Urothelium cell line (cell line): ENCODE measurements at regions not wholly inside any gene's neighbourhood (a gene's known extent, or its start where the extent isn't known, plus 50 kb on each side); places are given as distances from the start of the nearest gene placed in this dataset.

Source experiments
- DNase-seq: peaks from one replicate; pipeline ENCODE4 v3.0.0; 2011; ENCODE audit warnings: low spot score, mixed read lengths
- FAIRE-seq: peaks from 2 replicates; lab custom pipeline; 2011; peaks lifted over from hg19 to GRCh38; lab: Jason Lieb, UNC

DNA sequence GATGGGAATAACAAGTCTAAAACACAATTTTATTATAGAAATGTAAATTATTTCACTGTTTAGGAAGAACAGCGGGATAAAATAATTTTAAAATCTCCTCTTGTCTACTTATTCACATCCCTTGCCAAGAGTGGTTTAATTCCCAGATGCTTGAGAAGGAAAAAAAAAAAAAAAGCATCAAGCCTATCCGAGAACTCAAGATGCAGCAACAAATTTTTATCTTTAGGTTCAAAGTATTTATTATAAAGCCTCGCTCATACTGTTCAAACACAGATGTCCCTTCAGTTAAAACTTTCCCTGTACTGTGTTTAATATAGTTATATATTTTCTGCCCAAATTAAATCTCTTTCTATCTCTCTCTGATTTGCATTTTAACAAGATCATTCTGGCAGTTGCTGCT, 1615.8 kb downstream of the PLA2G4A start:
- DNase-seq (no peak), FAIRE-seq (no peak)

DNA sequence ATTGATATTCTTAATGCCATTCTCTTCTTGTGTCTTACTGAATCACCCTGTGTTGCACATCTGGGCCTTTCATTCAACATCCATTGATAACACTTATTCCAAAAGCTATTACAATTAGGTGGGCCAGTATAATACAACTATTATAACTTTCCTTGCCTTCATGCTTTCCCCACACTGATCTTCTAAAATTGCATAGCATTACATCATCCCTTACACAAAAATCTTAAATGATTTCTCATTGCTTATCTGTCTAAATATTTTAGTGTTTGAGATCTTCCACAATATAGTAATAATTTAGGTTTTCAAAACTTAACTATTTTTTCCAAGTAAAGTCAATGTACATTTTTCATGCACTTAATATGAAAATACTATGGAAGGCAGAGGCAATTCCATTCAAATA, 1634.1 kb downstream of the PLA2G4A start:
- FAIRE-seq (no peak), DNase-seq (no peak)

DNA sequence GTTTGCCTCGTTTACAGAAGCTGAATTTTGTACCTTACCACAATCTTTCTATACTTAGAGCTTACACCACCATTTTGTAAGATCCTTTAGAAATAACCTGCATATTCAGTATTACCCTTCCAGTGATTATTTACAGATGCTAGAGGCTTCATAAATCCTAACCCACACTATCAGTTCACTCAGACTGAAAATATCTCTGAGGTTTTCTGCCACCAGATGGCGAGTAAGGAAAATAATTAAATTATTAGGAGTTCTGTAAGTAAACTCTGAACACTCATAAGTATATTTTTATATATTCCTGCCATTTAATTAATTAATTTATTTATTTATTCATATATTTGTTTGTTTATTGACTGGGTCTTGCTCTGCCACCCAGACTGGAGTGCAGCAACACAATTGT, 1635.2 kb downstream of the PLA2G4A start:
- FAIRE-seq (no peak), DNase-seq (no peak)

DNA sequence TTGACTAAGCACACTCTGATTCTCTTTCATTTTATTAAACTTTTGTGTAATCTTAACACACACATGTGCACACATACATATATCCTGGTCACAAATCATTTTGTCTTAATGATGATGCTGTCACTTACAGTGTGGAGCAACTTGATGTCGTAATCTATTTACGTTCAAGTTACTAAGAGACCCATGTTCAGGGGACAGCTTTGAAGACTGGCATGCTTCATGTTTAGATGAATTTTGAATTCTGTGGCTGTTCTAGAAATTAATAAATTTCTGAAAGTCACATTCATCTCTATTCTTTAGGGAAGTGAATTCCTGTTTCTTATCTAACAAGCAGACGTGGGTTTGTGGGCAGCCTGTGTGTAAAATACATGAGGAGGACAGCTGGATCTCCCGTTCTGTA, 1637.8 kb downstream of the PLA2G4A start:
- FAIRE-seq (no peak), DNase-seq (no peak)

DNA sequence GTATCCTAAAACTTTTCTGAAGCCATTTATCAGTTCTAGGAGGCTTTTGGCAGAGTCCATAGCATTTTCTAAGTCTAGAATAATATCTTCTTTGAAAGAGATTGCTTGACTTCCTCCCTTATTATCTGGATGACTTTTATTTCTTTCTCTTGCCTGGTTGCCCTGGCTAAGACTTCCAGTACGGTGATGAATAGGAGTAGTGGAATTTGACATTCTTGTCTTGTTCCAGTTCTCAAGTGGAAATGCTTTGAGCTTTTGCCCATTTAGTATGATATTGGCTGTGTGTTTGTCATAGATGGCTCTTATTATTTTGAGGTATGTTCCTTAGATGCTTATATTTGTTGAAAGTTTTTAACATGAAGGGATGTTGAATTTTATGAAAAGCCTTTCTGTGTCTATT, 1647.9 kb downstream of the PLA2G4A start:
- DNase-seq: no peak
- no peak for FAIRE-seq

DNA sequence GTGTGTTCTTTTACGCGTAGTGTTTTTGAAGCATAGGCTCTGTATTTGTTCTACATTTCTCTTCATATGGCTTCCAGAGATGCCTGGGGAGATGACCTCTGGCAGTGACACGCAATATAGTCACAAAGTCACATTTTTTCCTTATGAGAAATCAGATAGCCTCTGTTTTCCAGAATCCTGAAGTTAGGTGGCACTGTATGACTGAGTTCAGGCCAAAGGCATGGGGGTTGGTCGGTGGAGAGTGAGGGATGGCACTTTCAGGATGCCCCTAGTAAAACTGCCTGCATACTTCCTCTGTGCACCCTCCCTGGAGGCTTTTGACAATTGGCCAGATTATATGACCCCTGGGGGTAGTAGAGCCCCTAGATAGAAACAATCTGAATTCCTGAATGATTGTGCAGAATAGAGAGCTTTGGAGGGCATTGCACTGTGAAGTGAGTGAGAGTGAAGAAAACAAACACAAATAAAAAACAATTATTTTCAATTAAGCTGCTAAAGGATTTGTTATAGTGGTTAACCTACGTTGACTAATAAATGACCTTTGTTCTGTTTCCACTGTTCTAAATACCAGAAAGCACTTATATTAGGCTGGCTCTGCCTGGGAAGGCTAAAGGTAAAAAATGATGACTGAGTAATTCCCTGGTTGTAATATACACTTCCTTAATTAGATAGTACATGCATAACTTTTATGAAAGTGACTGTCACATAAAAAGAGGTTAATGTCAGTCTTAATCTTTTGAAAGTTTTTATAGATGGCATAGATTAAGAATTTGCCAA, 1660.8 kb downstream of the PLA2G4A start:
- FAIRE-seq (no peak), DNase-seq (peak; percentile 9)

DNA sequence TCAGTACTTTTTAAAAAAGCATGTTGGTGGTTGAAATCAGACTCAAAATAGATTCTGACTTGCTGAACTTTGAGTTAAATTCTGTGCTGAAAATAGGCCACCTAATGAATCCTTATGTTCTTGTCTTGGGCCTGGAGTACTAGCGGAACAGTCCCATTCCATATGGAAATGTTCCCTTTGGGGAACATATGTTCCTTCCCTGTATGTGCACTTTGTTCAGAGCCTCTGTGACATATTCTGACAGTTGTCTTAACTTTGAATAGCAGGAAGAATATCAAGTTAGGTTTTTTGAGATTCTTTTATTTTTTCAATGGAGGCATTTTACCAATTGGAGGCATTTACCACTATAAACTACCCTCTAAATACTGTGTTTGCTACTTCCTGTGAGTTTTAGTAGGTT, 1667.8 kb downstream of the PLA2G4A start:
- FAIRE-seq (no peak), DNase-seq (no peak)

DNA sequence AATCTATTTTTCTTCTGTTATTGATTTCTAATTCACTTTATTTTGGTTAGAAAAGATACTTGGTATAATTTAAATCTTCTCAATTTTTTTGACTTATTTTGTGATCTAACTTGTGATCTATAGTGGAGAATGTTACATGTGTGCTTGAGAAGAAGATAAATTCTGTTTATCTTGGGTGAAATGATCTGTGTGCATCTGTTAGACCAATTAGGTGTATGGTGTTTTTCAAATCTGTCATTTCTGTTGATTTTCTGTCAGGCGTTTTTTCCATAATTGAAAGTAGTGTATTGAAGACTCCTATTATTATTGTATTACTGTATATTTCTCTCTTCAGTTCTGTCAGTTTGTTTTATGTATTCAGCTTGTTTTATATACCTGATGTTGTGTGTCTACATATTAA, 1668.3 kb downstream of the PLA2G4A start:
- no peak for FAIRE-seq
- DNase-seq: no peak

DNA sequence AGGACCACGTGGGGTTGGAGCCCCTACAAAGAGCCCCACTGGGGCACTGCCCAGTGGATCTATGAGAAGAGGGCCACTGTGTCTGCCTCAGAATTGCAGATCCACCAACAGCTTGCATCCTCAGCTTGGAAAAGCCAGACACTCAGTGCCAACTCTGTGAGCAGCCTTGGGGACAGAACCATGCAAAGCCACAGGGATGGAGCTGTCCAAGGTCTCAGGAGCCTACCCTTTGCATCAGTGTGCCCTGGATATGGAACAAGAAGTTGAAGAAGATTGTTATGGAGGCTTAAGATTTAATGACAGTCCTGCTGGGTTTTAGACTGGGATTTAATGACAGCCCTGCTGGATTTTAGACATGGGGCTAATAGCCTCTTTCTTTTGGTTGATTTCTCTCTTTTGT, 1670.9 kb downstream of the PLA2G4A start:
- FAIRE-seq (no peak), DNase-seq (no peak)

DNA sequence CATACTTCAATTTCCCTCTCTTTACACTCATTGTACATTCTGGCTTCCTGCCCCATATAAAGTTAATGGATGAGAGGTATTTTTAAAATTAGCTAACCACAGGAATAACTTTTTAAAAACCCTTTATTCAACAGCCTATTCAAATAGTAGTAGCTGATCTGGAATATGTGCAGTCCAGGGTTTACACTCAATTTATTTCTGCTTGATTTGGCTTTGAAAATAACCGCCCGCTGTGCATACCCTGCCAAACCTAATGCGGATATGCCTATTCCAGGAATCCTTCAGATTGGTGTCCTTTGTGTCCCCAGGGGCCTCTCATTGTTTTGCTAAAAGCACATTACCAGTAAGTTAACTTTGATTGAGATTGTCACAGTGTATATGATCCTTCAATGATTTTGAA, 1686.2 kb downstream of the PLA2G4A start:
- no peak for FAIRE-seq

DNA sequence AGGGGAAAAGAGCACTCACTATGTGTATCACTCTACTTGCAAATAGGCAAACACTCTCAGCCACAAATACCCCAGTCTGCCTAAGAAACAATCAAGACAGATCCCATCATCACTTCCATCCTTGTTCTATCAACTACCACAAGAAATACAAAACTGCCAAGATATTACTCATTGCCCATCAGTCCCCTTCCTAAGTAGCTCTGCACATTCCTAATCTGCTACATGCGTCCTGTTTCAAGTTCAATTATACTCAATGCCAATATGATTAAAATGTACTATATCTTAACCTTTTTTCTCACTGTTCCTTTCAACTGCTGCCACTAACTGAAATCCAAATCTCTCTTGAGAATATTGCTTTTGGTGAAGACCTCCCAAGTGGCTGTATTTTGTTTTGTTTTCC, 1688.4 kb downstream of the PLA2G4A start:
- no peak for FAIRE-seq

More for the DNA sequence above, 1686.2 kb downstream of the PLA2G4A start:
- no peak for DNase-seq

DNA sequence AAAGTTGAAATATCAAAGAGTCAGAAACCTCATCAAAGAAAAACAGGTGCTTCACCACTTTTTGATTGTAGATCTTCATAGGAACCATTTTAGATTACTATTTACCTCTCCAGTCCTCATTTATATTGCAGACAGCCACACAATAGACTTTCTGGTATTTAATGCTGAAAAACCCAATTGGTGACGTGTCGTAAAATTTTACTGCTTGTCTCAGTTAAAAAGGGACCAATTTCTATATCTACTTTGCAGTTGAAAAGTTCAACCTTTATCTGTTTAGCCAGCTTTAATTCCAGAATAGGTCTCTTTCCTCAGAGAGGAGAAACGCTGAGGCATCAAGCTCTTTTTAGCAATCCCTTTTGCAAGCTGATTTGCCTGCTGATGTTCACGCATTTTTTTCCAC, 1722.4 kb downstream of the PLA2G4A start:
- FAIRE-seq: no peak
- DNase-seq: no peak

More for the DNA sequence above, 1688.4 kb downstream of the PLA2G4A start:
- DNase-seq: no peak

DNA sequence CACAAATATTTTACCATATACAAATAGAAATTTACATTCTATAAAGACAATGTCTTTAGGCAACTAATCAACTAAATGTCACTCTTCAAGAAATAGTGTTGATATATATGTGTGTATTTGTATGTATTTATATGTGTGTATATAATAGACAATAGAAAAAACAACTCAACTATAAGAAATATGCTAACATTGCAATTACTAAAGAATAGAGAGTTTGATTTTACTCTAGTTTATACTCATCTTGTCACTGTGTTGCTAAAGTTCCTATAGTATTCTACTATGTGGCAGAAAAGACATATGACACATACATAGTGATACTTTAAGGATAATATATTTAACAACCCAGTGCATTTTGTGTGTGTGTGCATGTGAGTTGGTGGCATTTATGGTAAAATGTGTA, 1728.3 kb downstream of the PLA2G4A start:
- DNase-seq (no peak), FAIRE-seq (no peak)

DNA sequence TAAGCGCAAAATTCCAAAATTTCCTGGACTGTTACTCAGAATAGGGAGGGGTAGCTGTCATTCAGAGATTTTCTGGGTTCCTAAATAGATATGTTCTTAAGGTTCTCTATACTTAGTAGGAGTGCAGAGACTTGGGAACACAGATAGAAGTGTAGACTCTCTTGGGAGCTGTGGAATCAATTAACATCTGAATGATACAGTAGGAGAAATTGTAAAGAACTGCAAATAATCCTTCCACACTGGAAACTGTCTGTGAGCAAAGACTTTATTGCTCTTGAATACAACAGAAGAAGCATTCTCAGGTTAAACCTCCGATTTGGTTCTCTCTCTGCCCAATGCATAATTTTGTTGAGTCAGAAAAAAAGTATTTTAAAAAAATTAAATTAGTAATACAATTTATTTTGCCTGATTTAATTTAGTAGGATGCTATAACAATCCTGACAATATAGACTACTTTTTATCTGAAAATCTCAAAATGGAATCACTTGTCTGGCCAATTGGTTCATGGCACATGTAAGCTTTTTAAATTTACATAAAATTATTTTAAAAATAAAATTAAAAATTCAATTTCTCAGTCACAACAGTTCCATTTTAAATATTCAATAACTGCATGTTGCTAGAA, 1754.3 kb downstream of the PLA2G4A start:
- FAIRE-seq (no peak), DNase-seq (no peak)

DNA sequence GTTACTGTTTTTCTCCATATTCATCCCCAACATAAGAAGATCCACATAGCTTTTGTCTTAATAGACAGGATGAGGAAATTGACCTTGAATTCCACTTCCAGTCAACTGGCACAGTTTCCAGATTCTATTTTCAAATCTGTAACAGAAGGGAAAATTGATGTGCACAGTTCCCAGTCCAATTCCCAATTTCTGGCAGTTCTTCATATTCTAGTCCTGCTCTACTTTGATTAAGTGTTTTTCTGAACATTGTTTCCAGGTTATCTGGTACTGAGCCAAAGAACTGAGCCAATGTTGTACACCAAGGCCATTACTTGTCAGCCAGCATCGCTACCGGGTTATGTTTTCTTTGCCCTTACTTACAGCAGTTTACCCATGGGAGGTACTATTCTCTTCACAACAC, 1755.4 kb downstream of the PLA2G4A start:
- DNase-seq: no peak
- no peak for FAIRE-seq

DNA sequence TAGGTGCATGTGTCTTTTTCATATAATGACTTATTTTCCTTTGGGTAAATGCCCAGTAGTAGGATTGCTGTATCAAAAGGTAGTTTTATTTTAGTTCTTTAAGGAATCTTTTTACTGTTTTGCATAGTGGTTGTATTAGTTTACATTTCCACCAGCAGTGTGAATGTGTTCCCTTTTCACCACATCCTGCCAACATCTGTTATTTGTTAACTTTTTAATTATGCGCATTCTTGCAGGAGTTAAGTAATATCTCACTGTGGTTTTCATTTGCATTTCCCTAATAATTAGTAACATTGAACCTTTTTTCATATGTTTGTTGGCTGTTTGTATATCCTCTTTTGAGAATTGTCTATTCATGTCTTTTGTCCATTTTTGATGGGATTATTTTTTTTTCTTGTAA, 1761.9 kb downstream of the PLA2G4A start:
- DNase-seq: no peak
- no peak for FAIRE-seq

DNA sequence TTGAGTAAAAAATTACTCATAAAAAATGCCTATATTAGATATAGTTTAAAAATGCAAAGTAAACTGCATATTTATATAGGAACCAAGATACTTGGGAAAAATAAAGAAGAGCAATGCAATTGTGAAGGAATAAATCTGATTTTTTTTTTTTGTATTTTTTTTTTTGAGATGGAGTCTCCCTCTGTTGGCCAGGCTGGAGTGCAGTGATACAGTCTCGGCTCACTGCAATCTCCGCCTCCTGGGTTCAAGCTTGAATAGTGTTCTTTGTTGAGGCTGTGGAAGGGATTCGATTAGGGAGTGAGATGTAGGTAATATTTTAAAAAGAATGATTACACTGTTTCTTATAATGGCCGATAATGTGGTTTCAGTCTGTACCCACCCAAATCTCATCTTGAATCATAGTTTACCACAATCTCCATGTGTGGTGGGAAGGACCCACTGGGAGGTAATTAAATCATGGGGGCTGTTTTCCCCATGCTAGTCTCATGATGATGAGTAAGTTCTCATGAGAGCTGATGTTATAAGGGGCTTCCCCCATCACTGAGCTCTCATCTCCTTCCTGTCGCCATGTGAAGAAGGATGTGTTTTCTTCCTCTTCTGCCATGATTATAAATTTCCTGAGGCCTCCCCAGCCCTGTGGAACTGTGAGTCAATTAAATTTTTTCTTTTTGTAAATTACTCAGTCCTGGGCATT, 1765.9 kb downstream of the PLA2G4A start:
- FAIRE-seq (no peak), DNase-seq (no peak)

DNA sequence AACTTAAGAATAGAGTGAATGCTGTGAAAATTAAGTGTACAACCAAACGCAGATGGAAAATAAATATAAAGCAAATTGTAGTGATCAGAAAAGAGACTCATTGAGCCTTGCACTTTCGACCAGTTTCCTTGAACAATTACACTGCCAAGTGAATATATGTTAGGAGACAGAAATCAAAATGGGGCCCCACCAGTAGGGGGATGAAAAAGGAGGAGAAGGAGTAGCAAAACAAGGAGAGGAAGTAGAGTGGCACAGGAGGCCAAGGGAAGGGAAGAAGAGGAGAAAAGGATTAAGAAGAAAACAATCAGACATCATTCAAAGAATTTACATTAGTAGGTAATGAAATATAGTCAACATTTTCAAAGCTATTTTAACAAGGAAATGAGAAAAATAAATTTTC, 1770.6 kb downstream of the PLA2G4A start:
- no peak for FAIRE-seq
- DNase-seq: no peak

DNA sequence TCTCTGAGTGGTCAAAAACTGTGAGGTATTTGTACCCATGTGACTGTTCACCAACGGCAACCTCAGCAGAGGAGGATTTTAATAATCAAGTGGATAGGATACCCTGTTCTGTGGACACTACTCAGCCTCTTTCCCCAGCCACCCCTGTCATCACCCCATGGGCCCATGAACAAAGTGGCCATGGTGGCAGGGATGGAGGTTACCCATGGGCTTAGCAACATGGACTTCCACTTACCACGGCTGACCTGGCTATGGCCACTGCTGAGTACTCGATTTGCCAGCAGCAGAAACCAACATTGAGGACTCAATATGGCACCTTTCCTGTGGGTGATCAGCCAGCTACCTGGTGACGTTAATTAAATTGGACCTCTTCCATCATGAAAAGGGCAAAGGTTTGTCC, 1782.7 kb downstream of the PLA2G4A start:
- DNase-seq (no peak), FAIRE-seq (no peak)

DNA sequence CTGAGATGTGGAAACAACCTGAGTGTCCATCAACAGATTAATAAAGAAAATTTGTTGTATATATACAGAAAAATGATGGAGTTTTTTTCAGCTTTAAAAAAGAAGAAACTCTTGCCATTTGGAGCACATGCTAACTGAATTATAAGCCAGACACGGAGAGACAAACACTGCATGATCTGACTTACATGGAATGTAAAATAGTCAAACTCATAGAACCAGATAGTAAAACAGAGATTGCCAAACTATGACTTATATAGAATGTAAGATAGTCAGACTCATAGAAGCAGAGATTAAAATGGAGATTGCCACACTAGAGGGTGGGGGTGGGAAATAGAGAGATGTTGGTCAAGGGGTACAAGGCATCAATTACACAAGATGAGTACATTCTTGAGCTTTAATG, 1786.6 kb downstream of the PLA2G4A start:
- DNase-seq (no peak), FAIRE-seq (no peak)

DNA sequence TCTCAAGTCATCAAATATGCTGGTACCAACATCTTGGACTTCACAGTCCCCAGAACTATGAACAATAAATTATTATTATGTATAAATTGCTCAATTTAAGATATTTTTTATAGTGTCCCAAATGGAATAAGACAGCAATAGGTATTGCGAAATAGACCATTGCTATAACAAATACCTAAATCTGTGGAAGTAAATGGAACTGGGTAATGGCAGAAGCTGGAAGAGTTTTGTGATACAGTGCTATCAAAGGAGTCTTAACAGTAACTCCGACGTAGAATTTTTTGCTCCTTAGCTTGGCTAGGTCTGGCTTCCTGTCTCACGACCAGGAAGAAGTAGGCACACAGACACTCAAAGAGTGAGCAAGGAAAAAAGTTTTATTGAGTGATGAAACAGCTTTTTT, 1791.5 kb downstream of the PLA2G4A start:
- no peak for FAIRE-seq
- DNase-seq: no peak

DNA sequence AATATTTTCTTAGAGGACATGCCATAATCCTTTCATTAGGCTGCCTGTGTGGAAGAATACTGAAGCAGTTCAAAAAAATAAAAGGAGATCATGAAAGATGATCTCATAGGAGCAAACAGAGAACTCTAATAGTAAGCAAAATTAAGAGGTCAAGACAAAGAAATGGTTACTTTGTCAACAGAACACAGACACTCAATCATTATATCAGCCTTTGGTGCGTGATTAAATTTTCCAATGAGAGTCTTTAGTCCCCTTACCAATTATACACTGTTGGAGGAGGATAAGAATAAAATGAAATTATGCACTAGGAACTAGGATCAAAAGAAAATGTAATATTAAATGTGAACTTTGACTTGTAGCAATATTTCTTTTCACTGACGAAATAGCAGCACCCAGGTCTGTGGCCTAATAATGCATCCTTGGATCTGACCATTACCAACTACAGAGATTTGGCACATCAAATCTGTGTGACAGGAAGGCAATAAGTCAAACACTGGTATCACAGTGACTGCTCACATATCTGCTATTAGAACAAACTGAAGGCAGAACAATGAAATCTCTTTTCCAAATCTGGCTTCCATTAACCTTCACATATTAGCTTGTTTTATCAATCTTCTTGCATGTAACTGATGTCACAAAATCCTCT, 1812.9 kb downstream of the PLA2G4A start:
- DNase-seq: no peak
- no peak for FAIRE-seq
